Nucleus accumbens (tissue), 56 donors: ENCODE measurements at regions not wholly inside any gene's neighbourhood (a gene's known extent, or its start where the extent isn't known, plus 50 kb on each side); places are given as distances from the start of the nearest gene placed in this dataset.

Source experiments
- DNase-seq, 56 donors: peaks; one replicate each; lab custom pipeline; 2025; lab: John Stamatoyannopoulos, UW

DNA sequence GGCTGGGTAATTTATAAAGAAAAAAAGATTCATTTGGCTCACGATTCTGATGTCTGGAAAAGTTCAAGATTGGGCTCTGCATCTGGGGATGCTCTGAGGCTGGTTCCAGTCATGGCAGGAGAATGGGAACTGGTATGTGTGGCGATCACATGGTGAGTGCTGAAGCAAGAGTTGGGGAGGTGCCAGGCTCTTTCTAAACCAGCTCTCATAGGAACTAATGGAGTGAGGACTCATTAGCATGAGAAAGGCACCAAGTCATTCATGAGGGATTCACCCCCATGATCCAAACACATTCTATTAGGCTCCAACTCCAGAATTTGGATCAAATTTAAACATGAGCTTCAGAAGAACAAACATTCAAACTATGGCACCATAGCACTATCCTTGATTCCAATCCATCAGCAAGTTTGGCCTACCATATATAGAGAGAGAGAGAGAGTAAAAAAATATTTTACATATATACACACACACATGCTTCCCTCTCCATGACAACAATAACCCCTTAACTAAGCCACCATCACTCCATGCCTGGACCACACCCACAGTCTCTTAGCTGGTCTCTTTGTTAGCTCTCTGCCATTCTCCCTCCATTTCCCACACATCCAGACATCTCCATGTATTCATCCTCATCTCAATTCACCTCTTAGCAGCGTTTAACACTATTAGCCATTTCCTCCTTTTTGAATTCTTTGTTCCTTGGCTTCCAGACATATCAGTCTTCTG is 57.9 kb downstream of the NPY start:
- peak in 1 of 56 donors; percentile 25 for DNase-seq

DNA sequence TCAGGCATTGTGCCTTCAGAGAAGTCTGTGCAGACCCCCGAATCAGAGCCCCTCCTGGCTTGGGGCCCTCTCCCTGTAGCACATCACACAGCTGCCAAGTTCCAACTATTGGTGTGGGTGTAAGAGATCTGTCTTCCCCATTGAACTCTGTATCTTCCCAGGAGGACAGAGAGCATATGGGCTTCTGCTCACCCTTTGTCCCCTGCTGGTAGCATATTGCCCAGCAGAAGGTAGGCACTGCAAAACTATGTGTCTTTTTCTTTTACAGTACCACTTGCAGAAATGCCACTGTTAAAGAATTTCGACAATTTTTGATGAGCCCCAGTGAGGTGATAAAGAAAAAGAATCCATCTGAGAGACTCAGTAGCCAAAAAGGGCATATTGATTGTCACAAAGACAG is 59.6 kb downstream of the NPY start:
- no peak for DNase-seq

DNA sequence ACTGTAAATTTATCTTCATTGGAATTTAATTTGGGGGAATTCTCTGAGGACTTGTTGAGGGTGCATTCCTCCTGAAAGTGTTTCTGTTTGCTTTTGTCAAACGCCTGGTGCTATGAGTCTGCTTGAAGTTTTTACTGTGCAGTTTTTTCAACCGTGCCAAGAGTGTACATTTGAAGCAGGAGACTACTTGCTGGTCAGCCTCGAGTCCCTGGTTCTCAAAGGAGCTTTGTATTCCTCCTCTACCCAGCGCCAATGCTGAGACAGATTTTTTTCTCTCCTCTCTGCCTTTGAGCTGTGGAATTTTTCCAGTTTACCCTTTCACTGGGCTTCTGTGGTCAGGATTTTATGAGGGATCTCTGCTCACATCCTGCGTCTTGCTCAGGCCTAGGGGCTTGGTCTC is 62.1 kb downstream of the NPY start:
- peak in 1 of 56 donors; percentile 9 for DNase-seq

DNA sequence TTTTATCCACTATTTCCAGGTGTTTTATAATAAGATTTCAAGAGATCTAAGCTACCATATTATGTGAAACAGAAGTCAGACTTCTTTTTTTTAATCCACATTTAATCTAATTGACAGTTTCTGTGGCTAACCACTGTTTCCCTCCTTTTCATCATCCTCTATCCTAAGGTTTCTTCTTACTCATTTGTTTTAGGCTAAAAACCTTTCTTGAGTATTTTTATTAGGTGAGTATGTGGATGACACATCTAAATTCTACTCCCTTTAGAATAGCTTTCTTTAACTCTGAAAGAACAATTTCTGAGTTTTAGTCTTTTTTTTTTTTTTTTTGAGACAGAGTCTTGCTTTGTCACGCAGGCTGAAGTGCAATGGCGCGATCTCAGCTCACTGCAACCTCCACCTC is 62.7 kb downstream of the NPY start:
- no peak for DNase-seq

DNA sequence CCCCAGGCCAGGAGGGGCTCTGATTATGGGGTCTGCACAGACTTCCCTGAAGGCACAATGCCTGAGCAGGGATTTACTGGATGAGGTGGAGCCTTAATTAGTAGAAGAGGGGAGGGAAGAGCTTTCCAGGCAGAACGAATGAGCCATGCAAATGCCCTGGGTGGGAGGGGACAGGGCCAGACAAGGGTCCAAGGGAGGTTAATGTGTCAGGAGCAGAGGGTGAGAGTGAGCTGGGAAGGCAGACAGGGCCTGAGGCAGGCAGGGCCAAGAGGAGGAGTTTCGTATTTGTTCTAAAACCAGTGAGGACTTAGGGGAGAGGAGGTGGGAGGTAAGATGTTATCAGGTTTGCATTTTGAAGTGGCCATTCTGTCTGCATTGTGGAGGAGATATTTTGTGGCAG is 65.3 kb downstream of the NPY start:
- DNase-seq: no peak

DNA sequence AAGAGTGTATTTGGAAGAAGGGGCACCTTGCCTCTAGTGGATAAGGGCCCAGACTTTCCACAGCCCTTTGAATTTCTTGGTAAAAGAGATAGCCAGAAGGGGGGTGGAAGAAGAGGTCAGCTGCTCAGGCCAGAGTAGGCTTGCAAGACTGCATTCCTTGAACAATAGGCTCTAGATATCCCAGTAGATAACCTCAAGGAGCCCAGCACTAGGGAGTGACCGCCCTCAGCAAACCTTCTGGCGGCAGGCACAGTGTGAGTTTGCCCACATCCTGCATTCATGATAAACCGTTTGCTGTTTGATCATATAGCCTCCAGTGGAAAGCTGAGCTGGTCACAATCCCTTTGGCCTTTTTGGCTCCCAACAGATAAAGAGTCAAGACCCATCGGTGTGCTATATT is 70.5 kb downstream of the NPY start:
- DNase-seq: no peak

DNA sequence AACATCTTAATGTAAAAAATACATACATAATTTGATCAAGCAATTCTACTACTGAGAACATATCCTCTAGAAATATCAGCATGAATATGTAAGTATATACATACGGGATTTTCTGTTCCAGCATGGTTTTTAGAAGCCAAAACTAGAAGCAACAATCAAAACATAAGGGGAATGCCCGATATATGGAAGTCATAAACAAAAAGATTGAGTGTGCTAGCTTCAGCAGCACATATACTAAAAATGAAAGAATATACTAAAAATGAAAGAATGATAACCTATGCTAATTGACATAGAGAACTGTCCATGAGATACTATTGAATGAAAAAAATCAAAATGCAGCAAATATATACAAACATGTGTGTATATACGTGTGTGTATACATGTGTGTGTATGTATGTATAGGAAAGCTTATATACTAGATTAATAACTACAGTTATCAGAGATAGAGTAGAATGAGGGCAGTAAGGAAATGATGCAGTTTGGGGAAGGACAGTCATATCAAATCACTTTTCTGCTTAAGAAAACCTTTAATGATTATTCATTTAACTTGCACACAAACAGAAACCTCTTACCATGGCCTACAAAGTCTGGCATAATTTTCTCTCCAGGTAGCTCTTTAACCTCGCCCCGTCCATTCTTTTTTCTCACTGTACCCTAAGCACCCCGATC is 72.9 kb downstream of the NPY start:
- no peak for DNase-seq

DNA sequence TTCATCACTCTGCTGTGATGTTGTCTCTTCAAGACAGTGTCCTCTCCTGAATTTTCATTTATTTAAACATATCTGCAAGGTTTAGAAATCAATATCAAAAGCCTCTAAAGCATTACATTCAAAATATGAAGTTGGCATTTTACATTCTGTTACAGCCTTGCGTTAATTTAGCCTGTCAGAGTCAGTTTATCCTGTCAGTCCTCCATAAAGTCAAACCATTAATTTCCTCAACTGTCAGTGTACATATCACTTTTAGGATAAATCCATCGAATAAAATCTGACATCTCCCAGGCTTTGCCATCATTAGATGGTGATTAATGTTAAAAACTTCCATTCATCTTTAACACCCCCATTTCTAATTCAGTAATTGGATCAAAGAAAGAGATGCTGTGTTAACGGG is 77.0 kb downstream of the NPY start:
- no peak for DNase-seq

DNA sequence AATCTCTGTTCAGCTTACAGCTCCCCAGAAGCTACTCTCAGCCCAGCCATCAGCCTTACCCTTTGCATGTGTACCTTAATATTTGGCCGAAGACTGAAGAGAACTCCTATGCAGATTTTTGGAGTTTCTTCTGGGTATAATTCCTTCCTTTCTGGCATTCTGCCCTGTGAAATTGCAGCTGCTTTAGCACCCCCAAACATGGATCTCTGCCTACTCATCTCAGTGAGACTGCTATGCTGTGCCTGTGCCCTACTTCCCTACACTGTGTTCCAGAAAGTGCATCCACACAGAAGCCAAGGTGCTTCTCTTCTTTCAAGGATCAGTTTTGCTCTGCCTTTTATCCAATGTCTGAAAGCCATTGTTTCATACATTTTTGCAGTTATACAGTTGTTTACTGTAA is 81.6 kb downstream of the NPY start:
- peak in 5 of 56 donors; percentile 1 to 30 (median 17) for DNase-seq

DNA sequence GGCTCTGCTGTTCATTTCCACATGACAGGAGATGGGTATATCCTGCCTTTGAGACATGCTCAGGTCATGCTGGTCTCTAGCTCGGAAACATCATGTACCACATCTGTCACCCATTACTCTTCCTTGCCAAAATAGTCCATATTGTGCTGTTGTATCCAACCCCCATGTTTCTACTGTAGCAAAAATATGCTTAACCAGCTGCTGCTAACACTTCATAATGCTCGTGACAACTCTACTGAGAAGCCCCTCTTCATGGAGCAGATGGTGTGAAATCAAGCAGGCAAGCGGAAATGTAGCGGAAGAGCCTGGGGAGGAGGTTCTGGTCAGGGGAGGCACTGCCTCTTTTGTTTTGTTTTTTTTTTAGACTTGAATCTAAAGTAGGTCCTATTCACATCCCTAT is 82.9 kb downstream of the NPY start:
- no peak for DNase-seq

DNA sequence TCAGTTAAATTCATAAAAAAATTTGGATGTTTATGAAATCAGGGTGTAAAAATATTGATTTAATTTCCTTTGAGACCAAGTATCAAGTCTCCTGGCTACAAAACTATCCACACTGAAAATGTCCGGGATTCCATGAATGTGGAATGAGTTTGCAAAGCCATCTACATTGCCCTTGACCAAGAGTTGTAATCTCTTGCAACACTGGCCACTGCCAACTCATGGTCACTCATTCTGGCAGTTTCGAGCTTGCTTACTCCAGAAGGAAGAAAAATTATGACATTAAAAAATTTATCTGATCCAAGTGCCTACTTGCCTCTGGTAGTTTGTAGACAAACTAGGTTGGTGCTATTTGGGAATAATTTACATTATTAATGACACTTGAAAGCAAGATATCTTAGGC is 84.2 kb downstream of the NPY start:
- no peak for DNase-seq

DNA sequence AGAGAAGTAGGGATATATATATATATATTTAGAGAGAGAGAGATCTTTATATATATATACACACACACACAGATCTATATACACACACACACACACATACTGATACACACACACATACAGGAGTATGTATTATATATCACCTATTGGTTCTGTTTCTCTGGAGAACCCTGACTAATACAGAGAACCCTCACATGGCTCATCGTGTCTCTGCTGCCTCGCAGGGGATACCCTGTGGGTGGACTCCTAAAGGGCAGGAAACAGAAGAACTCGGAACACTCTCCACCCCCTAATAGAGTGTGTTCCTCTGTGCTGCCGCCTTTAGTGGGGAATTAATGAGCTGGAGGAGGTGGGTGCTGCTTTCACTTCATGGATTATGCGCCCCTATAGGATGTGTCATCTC is 86.6 kb downstream of the NPY start:
- no peak for DNase-seq

DNA sequence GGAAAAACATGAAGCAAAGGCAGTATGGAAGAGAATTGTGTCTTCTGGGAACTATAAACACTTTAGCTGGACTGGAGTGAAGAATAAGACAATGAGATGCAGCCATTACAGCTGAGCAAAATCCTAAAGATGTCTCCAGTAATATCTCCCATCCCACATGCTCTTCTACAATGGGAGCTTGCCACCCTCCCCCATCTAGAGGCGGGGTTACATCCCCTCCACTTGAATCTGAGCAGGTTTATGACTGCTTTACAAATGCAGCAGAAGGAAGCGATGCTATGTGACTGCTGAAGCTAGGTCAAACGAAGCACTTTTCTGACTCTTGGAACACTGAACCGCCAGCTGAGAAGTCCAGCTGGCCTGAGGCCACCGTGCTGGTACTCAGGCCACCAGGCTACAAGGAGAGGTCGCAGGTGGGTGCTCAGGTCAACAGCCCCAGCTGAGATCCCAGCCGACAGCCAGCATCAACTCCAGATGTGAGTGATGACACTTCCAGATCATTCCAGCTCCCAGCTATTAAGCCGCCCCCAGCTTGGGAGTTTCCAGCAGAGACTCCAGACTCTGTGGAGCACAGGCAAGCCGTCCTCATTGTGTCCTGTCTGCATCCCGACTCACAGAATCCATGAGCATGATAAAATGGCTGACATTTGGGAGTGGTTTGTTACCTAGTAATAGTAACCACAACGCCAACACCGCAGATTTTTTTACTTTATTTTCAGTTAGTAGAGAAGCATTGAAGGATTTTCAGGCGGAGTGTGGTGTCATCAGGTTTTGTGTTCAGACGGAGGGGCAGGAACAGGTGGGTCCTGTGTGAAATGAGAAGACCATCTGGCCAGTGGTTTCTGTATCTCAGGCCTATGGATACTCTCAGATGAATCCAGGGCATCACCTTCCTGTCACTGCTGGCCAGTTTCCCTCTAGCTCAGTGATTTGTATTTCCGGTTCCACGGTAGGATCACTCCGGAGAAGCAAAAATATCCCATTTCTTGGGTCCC is 89.3 kb downstream of the NPY start:
- no peak for DNase-seq

DNA sequence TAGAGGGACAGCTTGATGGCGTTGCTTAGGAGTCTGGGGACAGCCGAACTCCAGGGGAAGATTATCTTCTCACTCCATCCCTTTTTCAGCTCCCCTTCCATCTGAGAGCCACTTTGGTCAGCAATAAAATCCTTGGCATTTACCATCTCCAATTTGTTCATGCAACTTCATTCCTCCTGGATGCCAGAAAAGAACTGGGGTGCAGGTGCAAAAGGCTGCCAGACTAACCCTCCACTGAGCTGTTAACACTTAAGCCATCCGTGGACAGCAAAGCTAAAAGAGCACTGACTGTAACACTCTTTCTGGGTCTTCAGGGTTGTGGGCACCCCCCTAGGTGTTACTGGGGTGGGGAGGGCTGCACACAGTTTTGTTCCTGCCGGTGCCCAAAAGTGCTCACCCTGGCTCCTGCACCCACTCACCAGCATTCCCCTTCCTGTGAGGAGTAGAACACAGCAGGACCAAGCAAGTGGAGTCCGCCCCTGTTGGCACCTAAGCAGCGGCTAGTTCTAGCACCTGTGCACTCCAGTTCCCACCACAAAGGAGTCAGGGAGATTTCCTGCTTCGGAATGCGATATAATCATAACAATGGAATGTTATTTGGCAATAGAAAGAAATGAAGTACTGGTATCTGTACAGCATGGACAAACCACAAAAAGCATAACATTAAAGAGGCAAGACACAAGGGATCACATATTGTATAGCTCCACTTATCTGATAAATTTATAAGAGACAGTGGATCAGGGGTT is 95.1 kb downstream of the NPY start:
- no peak for DNase-seq

DNA sequence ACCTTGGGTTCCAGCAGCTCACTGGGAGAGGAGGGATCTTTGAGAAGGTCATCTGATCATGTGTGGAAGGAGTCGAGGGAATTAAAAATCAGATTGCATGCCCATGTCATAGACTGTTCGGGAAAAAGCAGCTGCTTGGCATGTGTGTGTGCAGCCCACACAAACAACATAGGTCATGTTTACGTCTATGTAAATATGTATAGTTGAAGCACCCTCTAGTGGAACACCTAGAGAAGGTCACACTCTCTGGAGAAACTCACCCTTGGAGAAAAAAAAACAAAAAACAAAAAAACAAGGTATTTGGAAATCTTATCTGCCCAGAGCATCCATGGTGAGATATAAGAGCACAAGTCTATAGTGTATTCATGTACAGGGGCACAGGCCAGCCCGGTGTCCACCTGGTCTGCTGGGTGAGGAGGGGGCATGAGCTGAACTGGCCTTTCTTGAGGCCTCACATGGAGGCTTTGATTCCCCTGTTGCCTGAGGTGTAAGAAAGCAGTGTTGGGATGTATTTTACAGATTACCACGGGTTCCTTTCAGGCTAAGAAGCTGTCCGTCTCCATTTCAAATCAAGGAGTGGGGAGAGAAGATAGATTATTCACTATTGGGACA is 98.0 kb downstream of the NPY start:
- DNase-seq: no peak

DNA sequence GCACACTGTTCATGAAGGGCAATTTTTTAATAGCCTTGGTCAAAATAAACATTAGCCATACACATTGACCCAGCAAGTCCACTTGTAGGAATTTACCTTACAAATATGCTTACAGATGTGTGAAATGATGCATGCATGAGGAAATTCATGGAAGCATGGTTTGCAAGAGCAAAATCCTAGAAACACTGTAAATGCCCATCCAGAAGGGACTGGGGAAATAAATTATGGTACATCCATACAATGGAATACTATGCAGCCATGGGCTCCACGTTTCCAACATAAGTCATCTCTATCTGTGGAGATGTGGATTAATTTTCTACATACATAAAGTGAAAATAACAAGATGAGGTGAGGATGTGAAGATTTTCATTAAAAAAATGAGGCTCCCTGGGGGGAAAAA is 99.1 kb downstream of the NPY start:
- no peak for DNase-seq

DNA sequence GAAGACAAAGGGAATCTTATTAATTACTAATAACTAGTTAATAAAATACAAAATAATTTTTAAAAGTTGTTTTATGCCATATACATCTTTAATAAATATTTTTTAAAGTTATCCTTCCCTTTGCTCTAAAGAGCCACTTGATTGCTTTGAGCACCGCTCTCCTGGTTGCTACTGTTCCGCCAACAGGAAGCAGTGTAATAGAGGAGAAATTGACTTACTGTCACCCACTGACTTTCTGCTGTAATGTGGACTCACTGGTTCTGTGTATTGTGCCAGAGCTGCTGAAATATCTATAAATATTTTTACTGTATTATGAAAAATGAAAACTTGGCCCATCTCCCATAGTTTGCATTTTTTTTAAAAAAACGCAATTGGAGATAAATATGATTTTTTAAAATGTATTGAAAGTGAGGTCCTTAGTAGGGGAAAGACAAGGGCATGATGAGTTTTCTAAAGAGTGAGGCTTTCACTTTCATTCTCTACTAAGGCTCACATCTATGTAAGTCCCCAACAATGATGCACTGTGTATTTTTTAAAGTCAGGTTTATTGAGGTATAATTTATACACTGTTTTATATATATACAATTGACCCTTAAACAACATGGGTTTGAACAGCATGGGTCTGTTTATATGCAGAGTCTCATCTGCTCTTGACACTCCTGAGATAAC is 100.5 kb downstream of the NPY start:
- no peak for DNase-seq

DNA sequence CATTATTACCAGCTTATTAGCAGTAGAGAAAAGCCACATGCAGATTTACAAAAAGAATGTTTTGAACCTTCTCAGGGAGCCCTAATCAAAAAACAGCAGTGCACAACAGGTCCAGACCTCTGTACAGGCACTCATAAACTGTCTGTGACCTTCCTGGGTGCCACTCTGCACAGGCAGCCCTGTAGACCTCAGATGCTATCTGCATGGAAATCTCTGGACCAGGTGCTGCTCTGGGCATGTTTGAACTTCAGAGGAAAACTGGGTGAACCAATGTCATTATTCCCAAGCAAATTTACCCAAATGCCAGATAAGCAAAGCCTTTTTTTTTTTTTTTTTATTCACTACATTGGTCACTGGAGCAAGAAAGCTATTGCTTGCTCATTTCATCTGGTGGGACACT is 104.2 kb downstream of the NPY start:
- DNase-seq: no peak

DNA sequence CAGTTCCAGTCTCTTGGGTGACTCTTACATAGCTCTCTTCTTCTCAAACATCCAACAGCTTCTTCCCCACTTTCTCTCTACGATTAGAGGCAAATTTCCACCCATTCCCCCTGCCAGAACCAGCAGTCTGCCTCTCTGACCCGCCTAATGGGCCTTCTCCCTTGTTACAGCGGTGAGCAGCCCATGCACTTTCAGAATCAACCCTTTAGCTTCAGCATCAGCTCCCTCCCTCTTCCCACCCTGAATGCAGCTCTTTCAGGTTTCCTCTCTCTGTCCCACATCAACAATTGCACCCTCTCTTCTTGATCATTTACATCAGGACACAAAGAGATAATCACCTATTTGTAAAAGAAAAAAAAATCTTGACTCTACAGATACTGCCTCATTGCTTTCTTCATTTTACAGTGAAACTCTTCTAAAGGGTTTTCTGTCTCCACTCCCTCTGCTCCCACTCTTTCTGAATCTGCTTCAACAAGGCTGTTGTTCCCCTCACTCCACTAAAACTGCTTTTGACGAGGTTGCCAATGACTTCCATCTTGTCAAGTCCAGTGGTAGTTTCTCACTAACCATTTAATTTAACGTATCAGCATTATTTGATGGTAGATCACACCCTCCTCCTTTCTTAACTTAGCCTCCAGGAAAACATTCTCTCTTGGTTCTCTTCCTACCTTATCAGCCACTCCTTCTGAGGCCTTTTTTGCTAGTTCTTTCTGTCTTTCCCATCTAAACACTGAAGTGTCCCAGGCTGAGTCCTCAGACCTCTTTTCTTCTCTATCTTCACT is 106.6 kb downstream of the NPY start:
- no peak for DNase-seq
